Retinal pigment epithelial cell (primary cell): ENCODE measurements at regions not wholly inside any gene's neighbourhood (a gene's known extent, or its start where the extent isn't known, plus 50 kb on each side); places are given as distances from the start of the nearest gene placed in this dataset.
"Not testable (repeated sequence)": the region's sequence is repeated elsewhere in the genome, so short reads cannot be mapped to it uniquely, and the experiment has no call there.

Experiments
- DNase-seq: peaks from one replicate; pipeline ENCODE4 v3.0.0-alpha.2; 2010; ENCODE audit warnings: low read depth
- H3K4me3 ChIP-seq: 2 replicates; pipeline ENCODE4 v1.5.1; 2011; ENCODE audit warnings: mild to moderate bottlenecking, low read length, control low read depth, moderate library complexity
- TF ChIP-seq, protein P1 (sequence below): conservative IDR thresholded peaks from 2 replicates; pipeline ENCODE4 v1.5.1; 2011; ENCODE audit warnings: low read depth, low read length, control low read depth, inconsistent platforms

- no peak overlapping the region for H3K4me3 ChIP-seq
- DNase-seq: no peak
- TF ChIP-seq, protein P1, sequence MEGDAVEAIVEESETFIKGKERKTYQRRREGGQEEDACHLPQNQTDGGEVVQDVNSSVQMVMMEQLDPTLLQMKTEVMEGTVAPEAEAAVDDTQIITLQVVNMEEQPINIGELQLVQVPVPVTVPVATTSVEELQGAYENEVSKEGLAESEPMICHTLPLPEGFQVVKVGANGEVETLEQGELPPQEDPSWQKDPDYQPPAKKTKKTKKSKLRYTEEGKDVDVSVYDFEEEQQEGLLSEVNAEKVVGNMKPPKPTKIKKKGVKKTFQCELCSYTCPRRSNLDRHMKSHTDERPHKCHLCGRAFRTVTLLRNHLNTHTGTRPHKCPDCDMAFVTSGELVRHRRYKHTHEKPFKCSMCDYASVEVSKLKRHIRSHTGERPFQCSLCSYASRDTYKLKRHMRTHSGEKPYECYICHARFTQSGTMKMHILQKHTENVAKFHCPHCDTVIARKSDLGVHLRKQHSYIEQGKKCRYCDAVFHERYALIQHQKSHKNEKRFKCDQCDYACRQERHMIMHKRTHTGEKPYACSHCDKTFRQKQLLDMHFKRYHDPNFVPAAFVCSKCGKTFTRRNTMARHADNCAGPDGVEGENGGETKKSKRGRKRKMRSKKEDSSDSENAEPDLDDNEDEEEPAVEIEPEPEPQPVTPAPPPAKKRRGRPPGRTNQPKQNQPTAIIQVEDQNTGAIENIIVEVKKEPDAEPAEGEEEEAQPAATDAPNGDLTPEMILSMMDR: no peak
These were observed 85.0 kb upstream of the NAMPT start for GRCh38 chr7:106369816-106370215.

GRCh38 chr7:106369352-106369751, 84.6 kb upstream of the NAMPT start:
- H3K4me3 ChIP-seq: no peak overlapping the region
- no peak for DNase-seq
- TF ChIP-seq, protein P1: no peak

DNA sequence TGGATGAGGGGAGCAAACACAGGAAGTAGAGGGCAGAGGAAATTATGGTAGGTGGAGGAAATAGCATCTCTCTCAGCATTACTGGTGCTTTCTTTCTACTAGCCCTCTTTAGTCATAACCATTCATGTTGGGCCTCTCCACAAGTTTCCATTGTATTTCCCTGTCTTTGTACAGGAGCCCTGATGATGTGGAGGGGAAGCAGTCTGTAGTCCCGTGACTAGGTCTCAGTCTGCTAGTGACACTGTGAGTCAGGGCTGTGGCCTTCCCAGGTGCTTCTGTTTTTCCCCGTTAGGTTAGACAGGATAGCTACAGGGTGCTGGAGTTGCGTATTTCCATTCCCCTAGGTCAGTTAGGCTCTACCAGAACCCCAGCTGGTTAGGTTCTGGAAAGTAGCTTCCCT, 82.9 kb upstream of the NAMPT start:
- no peak for DNase-seq
- H3K4me3 ChIP-seq: no peak overlapping the region
- TF ChIP-seq, protein P1: no peak

- TF ChIP-seq, protein P1: peak; percentile 36
- no peak overlapping the region for H3K4me3 ChIP-seq
- DNase-seq: no peak
These were observed 82.2 kb upstream of the NAMPT start for GRCh38 chr7:106367018-106367420.

- H3K4me3 ChIP-seq: no peak overlapping the region
- TF ChIP-seq, protein P1: no peak
- no peak for DNase-seq
These were observed 80.6 kb upstream of the NAMPT start for GRCh38 chr7:106365252-106366005.

DNA sequence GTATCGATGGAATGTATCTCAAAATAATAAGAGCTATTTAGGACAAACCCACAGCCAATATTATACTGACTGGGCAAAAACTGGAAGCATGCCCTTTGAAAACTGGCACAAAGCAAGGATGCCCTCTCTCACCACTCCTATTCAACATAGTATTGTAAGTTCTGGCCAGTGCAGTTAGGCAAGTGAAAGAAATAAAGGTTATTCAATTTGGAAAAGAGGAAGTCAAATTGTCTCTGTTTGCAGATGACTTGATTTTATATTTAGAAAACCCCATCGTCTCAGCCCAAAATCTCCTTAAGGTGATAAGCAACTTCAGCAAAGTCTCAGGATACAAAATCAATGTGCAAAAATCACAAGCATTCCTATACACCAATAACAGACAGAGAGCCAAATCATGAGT, 77.7 kb upstream of the NAMPT start:
- not testable (repeated sequence) for DNase-seq, H3K4me3 ChIP-seq

GRCh38 chr7:106358103-106358663, 73.4 kb upstream of the NAMPT start:
- no peak overlapping the region for H3K4me3 ChIP-seq
- TF ChIP-seq, protein P1: no peak
- no peak for DNase-seq
